Stimulated activated naive B cell treated with anti-CD40 and anti-IgM and Interleukin-4, amounts not matched to agents 10 μg/mL and 1 μg/mL and 100 μg/mL, for 72 hours (primary cell): ENCODE measurements at regions not wholly inside any gene's neighbourhood (a gene's known extent, or its start where the extent isn't known, plus 50 kb on each side); places are given as distances from the start of the nearest gene placed in this dataset.

Experiments
- ATAC-seq, 2 donors: fragments of 150-1000 bp; cut with Tn5 transposase; replicated peaks; 2 replicates each; pipeline ENCODE4 v1.10.0; 2021; ENCODE audit warnings: moderate library complexity in 1 of 2
- DNase-seq: peaks from one replicate; pipeline ENCODE4 v3.0.0; 2021
- H3K27ac Mint-ChIP-seq: one replicate; pipeline ENCODE4 v1.8.0; 2022; ENCODE audit warnings: mild to moderate bottlenecking, mixed read lengths
- H3K27me3 Mint-ChIP-seq, 2 donors: one replicate each; pipeline ENCODE4 v1.8.0; 2022; ENCODE audit warnings: mixed read lengths in 2 of 2
- H3K36me3 Mint-ChIP-seq, 2 donors: one replicate each; pipeline ENCODE4 v1.8.0; 2022; ENCODE audit warnings: mixed read lengths in 2 of 2, mild to moderate bottlenecking in 1 of 2
- H3K4me1 Mint-ChIP-seq, 2 donors: one replicate each; pipeline ENCODE4 v1.8.0; 2022; ENCODE audit warnings: mixed read lengths in 2 of 2, mild to moderate bottlenecking in 1 of 2
- H3K4me3 Mint-ChIP-seq, 2 donors: one replicate each; pipeline ENCODE4 v1.8.0; 2022; ENCODE audit warnings: mild to moderate bottlenecking in 2 of 2, mixed read lengths in 2 of 2, moderate library complexity in 1 of 2
- H3K9me3 Mint-ChIP-seq, 2 donors: one replicate each; pipeline ENCODE4 v1.8.0; 2022; ENCODE audit warnings: mixed read lengths in 2 of 2, mild to moderate bottlenecking in 1 of 2

DNA sequence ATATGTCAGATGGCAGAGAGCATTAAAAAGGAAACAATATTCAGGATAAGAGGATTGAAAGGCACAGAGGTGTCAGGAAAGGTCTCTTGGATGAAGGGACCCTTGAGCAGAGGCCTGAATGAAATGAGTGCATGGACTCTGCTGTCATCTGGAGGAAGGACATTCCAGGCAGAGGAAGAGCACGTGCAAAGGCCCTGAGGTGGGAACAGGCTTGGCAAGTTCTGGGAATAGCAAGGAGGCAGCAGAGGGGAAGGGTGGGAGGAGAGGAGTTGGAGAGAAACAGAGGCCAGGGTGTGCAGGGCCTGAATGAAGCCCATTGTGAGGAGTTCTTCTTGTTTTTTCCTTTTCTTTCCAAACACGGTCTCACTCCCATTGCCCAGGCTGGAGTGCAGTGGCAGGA, 59.0 kb upstream of the RUNX3 start:
- peak overlapping the region; percentile 97 for H3K27ac Mint-ChIP-seq
- no peak for DNase-seq
- peaks cover 0 to 8% of the 10 kb centered on the region in 2 donors for H3K27me3 Mint-ChIP-seq
- H3K4me1 Mint-ChIP-seq = peaks cover 46 to 59% of the 10 kb centered on the region in 2 donors
- peaks cover 5 to 7% of the 10 kb centered on the region in 2 donors for H3K9me3 Mint-ChIP-seq
- H3K4me3 Mint-ChIP-seq = no peak overlapping the region
- no peak for ATAC-seq
- H3K36me3 Mint-ChIP-seq = peaks cover 4 to 5% of the 10 kb centered on the region in 2 donors

DNA sequence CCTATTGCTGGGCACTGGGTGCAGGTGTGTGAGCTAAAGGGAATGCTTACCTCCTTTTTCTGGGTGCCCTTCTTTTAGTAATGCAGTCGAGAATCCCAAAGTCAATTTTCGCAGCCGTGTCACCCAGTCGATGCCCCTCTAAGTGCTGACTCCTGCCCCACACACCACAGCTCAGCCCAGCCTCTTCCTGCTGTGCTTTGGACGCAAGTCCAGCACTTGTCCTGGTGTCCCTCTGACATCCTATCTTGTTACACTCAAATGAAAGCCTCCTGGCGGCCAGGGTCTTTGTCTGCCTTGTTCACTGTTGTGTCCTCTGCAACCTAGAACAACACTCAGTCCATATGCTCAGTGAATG, 58.5 kb upstream of the RUNX3 start:
- Mint-ChIP-seq H3K9me3 (peaks cover 5 to 7% of the 10 kb centered on the region in 2 donors), H3K4me1 (peaks cover 50 to 59% of the 10 kb centered on the region in 2 donors), H3K27me3 (peaks cover 0 to 8% of the 10 kb centered on the region in 2 donors), H3K27ac (peak overlapping the region; percentile 97), H3K36me3 (peaks cover 4 to 5% of the 10 kb centered on the region in 2 donors), H3K4me3 (no peak overlapping the region)
- DNase-seq (no peak), ATAC-seq (peak; percentile 4 to 8)

DNA sequence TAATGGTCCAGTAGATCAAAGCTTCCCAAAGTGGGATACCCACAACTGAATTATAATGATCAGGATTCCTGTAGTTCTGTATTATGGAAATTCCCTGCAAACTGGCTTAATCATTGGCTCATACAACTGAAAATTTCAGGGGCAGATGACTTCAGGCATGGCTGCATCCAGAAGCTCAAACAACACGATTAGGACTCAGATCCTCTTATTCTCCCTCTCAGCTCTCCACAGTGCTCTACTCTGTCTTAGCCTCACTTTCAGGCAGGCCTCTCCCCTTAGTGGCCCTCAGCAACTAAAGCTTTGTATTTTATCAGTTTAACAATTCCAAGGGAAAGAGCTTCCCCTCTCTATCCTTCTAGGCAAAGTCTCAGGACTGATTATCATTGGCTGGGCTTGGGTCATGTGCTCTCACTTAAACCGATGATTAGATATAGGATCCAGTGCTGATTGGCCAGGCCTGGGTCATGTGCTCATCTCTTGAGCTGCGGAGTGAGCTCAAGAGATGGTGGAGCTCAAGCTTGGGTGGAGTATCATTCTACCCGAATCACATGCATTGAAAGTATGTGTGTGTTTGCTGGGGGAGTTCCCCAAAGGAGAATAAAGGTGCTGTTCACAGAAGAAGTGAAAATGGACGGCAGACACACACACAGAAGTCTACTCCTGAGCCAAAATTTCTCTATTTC, 57.9 kb upstream of the RUNX3 start:
- peaks cover 5 to 7% of the 10 kb centered on the region in 2 donors for H3K9me3 Mint-ChIP-seq
- H3K36me3 Mint-ChIP-seq = peaks cover 4 to 5% of the 10 kb centered on the region in 2 donors
- ATAC-seq (peak; percentile 95 to 96), DNase-seq (peak; percentile 51)
- H3K27me3 Mint-ChIP-seq = peaks cover 0 to 8% of the 10 kb centered on the region in 2 donors
- peaks cover 49 to 56% of the 10 kb centered on the region in 2 donors for H3K4me1 Mint-ChIP-seq
- peak overlapping the region; percentile 62 to 70 for H3K4me3 Mint-ChIP-seq
- H3K27ac Mint-ChIP-seq = peak overlapping the region; percentile 97

DNA sequence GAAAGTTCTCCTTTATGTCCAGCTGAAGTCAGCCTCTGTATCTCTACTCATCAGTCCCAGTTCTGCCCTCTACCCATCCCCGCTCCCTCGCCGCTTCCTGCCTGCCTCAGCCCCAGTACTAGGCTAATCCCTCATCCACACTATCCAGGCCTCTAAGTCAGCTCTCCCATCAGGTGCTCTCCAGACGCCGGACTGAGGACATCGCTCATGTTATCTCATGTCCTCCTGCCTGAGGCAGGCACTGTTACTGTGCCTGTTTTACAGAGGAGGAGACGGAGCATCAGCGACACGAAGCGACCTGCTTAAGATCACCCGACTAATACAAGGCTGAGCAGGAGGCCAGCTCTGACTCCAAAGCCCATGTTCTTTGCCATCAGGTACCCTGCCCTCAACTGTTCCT, 57.3 kb upstream of the RUNX3 start:
- H3K27ac Mint-ChIP-seq = peak overlapping the region; percentile 97
- H3K4me3 Mint-ChIP-seq = no peak overlapping the region
- H3K9me3 Mint-ChIP-seq = peaks cover 5% of the 10 kb centered on the region in 2 donors
- H3K4me1 Mint-ChIP-seq = peaks cover 44 to 50% of the 10 kb centered on the region in 2 donors
- H3K27me3 Mint-ChIP-seq = peaks cover 0 to 8% of the 10 kb centered on the region in 2 donors
- H3K36me3 Mint-ChIP-seq = peaks cover 4 to 5% of the 10 kb centered on the region in 2 donors
- no peak for ATAC-seq
- no peak for DNase-seq

DNA sequence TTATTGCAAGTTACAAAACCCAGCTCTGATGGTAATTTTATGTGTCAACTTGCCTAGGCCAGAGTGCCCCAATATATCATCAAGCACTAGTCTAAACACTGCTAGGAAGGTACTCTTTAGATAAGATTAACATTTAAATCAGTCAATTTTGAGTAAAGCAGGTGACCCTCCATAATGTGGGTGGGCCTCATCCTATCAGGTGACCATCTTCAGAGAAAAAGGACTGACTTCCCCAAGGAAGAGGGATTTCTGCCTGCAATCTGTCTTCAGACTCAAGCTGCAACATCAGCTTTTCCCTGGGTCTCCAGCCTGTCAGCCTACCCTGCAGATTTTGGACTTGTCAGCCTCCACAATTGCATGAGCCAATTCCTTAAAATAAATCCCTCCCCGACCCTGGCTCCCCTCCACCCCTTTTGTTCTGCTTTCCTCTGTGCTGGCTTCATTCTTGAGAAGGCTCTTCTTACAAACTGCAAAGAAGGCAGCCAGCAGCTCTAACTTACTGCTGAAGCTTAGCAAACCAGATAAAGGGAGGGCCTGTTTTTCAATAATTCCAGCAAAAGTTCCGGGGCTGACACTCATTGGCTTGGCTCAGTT, 56.4 kb upstream of the RUNX3 start:
- H3K4me1 Mint-ChIP-seq = peaks cover 38 to 48% of the 10 kb centered on the region in 2 donors
- H3K9me3 Mint-ChIP-seq = peaks cover 5% of the 10 kb centered on the region in 2 donors
- no peak for DNase-seq
- ATAC-seq = no peak
- no peak overlapping the region for H3K4me3 Mint-ChIP-seq
- no peak overlapping the region for H3K27ac Mint-ChIP-seq
- H3K36me3 Mint-ChIP-seq = peaks cover 4 to 5% of the 10 kb centered on the region in 2 donors
- H3K27me3 Mint-ChIP-seq = peaks cover 4 to 5% of the 10 kb centered on the region in 2 donors

DNA sequence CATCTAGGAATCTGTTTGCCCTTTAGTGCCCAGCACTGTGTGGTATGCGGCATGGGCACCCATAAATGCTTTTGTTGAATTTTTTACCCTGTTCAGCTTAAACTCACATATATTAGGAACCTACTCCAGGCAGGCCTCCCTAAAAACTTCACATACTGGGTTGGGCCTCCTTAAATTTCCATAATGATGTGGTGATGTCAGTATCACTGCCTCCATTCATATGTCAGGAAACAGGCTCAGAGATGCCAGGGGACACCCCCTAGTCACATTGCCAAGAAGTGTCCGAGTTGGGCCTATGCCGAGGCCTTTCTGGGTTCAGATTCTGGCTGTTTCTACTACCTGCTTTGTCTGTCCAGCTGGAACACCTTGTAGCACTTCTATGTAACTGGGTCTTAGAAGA, 55.7 kb upstream of the RUNX3 start:
- Mint-ChIP-seq H3K27ac (no peak overlapping the region), H3K4me1 (peaks cover 34 to 41% of the 10 kb centered on the region in 2 donors), H3K9me3 (peaks cover 5% of the 10 kb centered on the region in 2 donors), H3K4me3 (no peak overlapping the region), H3K27me3 (peaks cover 0 to 4% of the 10 kb centered on the region in 2 donors), H3K36me3 (peaks cover 4 to 5% of the 10 kb centered on the region in 2 donors)
- DNase-seq = no peak
- ATAC-seq = no peak

DNA sequence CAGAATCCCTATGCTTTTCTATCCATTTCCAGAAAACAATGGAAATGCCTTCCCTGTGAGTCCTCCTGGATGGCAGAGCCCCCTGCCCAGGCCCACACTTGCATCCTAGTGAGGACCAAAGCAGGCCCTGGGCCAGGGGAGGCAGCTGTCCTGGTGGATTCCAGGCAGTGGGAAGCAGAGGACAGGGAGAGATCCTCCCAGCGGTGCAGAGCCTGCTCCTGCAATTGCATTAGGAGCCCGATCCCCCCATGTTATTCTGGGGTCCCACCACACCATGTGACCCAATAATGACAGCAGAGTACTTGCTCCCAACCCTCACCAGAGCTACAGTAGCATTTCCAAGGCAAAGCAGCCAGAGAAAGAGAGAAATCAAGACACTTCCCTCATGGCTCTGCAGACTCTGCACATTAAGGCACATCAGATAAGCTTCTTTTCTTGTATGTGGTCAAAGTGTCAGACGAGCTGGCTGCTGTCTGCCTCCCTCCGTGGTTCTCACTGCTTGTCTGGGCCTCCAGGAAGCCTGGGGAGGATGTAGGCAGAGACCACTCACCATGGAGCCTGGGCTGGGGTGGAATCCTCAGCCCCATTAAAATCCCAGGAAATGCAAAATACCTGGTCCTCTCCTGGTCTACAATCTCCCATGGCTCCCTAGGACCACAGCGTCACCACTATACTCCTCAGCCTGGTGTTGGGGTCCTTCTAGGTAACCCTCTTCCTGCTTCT, 54.9 kb upstream of the RUNX3 start:
- Mint-ChIP-seq H3K4me1 (peaks cover 33% of the 10 kb centered on the region in 2 donors), H3K36me3 (peaks cover 4 to 5% of the 10 kb centered on the region in 2 donors), H3K27ac (no peak overlapping the region), H3K9me3 (peaks cover 5% of the 10 kb centered on the region in 2 donors), H3K4me3 (no peak overlapping the region), H3K27me3 (peaks cover 0 to 4% of the 10 kb centered on the region in 2 donors)
- DNase-seq (no peak), ATAC-seq (no peak)

DNA sequence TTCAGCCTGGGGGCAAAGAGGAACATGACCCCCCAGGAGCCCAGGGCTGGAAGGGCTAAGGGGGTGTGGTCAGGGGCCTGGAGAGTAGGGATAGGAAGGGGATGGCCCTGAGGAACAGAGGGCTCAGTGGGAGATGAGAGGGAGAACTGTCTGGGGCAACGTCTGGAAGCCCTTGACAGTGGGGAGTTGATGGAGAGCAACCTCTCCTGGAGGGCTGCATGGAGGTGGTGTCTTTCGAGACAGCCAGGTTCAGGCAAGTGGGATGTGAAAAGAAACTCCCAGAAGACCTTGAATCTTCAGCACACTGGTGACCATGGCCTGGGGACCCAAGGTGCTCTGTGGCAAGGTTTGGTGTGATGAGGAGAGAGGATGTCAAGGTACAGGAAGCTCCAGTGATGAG, 54.2 kb upstream of the RUNX3 start:
- ATAC-seq (no peak), DNase-seq (no peak)
- peaks cover 4 to 5% of the 10 kb centered on the region in 2 donors for H3K36me3 Mint-ChIP-seq
- H3K27ac Mint-ChIP-seq = no peak overlapping the region
- H3K9me3 Mint-ChIP-seq = peaks cover 5% of the 10 kb centered on the region in 2 donors
- H3K27me3 Mint-ChIP-seq = peaks cover 0 to 4% of the 10 kb centered on the region in 2 donors
- peaks cover 27 to 28% of the 10 kb centered on the region in 2 donors for H3K4me1 Mint-ChIP-seq
- H3K4me3 Mint-ChIP-seq = no peak overlapping the region

DNA sequence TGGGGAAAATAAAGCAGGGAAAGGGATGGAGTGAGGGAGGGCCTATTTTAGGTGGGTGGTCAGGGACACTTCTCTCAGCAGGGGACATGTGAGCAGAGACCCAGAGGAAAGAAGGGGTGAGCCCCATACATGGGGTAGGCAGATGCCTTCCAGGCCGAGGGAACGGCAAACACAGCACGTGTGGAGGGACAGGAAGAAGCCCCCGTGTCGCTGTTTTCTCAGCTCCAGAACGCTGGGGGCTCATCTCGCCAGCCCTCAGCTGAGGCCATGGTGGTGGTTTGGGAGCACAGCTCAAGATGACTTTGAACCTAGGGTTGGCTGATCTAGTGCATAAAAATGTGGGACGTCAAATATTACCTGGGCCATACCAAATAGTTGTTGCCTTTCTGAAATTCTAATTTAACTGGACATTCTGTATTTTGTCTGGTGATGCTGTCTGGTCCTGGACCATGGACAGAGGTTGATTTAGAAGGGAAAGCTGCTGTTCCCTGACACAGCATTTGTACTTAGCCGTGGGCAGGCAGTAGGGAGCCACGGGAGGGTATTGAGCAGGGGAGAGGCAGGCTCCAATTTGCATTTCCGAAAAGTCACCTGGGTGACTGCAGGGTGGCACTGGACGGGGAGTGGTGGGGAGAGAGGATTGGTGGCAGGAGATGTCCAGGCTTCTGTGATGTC, 53.1 kb upstream of the RUNX3 start:
- peaks cover 3 to 4% of the 10 kb centered on the region in 2 donors for H3K36me3 Mint-ChIP-seq
- peaks cover 3 to 4% of the 10 kb centered on the region in 2 donors for H3K9me3 Mint-ChIP-seq
- H3K4me3 Mint-ChIP-seq = no peak overlapping the region
- ATAC-seq (no peak), DNase-seq (no peak)
- peaks cover 3 to 4% of the 10 kb centered on the region in 2 donors for H3K27me3 Mint-ChIP-seq
- peaks cover 26% of the 10 kb centered on the region in 2 donors for H3K4me1 Mint-ChIP-seq
- peak overlapping the region; percentile 33 for H3K27ac Mint-ChIP-seq

DNA sequence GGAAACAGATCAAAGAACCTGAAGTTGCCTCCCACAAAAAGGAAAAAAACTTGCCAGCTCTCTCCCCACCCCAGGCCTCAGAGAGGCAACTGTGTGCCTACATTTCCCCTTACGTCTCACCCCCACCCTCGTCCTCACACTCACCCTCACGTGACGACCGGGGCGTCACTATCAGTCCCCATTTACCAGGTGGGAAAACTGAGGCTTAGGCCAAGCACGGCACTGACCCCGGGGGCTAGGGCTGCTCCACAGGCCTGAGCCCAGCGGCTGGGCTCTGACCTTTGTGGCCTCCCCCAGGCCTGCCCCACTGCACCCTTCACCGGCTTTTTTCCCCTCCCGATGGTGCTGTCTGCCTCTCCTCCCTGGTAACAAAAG, 51.5 kb upstream of the RUNX3 start:
- Mint-ChIP-seq H3K36me3 (peaks cover 3% of the 10 kb centered on the region in 2 donors), H3K4me3 (no peak overlapping the region), H3K9me3 (peaks cover 2 to 4% of the 10 kb centered on the region in 2 donors), H3K27me3 (peaks cover 4% of the 10 kb centered on the region in 2 donors), H3K4me1 (peaks cover 17% of the 10 kb centered on the region in 2 donors), H3K27ac (no peak overlapping the region)
- ATAC-seq (no peak), DNase-seq (no peak)

DNA sequence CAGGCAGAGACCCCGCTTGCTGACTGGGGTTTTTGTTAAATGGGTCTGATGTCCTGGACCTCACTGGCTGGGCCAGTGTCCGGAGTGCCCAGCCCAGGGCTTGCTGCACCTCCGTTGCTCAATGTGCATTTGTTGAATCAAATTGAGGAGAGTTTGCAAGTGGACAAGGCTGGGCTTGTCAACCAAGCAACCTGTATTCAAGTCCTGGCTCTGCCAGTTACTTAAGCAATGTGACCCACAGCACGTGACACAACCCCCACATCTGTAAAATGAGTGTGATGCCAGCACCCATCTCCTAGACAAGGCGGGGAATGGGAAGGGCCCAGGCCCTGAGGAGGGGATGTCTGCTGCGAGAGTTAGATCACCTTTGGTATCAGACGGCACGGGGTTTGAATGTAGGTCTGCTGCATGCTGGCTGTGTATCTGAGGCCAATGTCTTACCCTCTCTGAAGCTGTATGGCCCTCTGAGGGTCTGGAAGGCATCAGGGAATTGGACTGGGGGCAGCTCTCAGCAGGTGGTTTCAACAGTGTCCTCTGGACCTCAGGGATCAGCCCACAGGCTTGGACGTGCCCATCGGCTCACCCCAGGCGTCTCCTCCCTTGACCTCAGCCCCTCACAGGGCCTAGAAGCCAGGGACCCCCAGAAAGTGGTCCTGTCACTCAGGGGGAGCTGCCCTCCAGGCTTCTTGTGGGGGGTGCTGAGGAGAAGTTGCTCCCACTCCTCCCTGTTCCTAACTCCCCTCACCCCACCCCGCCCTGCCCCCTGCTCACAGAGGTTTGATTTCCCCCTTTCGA, 51.0 kb upstream of the RUNX3 start:
- ATAC-seq (no peak), DNase-seq (no peak)
- Mint-ChIP-seq H3K9me3 (peaks cover 6 to 8% of the 10 kb centered on the region in 2 donors), H3K27ac (no peak overlapping the region), H3K4me1 (peaks cover 16 to 17% of the 10 kb centered on the region in 2 donors), H3K27me3 (peaks cover 4% of the 10 kb centered on the region in 2 donors), H3K36me3 (peaks cover 3 to 4% of the 10 kb centered on the region in 2 donors), H3K4me3 (no peak overlapping the region)
